ENCODE measurements at regions not wholly inside any gene's neighbourhood (a gene's known extent, or its start where the extent isn't known, plus 50 kb on each side); places are given as distances from the start of the nearest gene placed in this dataset.
A peak's percentile ranks its signal among the peaks of the same experiment; 100 is the strongest.

- H3K4me3 ChIP-seq, result no peak overlapping the region
- ATAC-seq (ENCODE audit: low FRiP score in 2 of 2) (no peak), DNase-seq (peak in 1 of 2 donors; percentile 3)
- H3K36me3 ChIP-seq, result no peaks in the 10 kb centered on the region
- no peaks in the 10 kb centered on the region for H3K27me3 ChIP-seq
- H3K9me3 ChIP-seq, result no peaks in the 10 kb centered on the region
- TF ChIP-seq EP300 (IDR thresholded peaks at IDR 0.05), result no peak
- TF ChIP-seq POLR2A (IDR thresholded peaks at IDR 0.05), result no peak
- TF ChIP-seq CTCF (IDR thresholded peaks at IDR 0.05), result no peak
- no peak for TF ChIP-seq POLR2AphosphoS5 (IDR thresholded peaks at IDR 0.05)
- H3K27ac ChIP-seq, result no peak overlapping the region
- WGBS, 2 donors, result 86 to 90% methylated on average over 9 of the region's 9 CpGs
- H3K4me1 ChIP-seq, result peaks cover 0 to 7% (median 3%) of the 10 kb centered on the region in 4 donors
Measured at GRCh38 chr12:24229031-24229700, 279.7 kb upstream of the SOX5 start.

GRCh38 chr12:24228371-24228770, 278.9 kb upstream of the SOX5 start:
- WGBS, 2 donors, result 92 to 94% methylated on average over 3 of the region's 3 CpGs
- TF ChIP-seq EP300 (IDR thresholded peaks at IDR 0.05), result no peak
- no peak for TF ChIP-seq CTCF (IDR thresholded peaks at IDR 0.05)
- no peak for TF ChIP-seq POLR2A (IDR thresholded peaks at IDR 0.05)
- TF ChIP-seq POLR2AphosphoS5 (IDR thresholded peaks at IDR 0.05), result no peak

GRCh38 chr12:24227551-24227950, 278.1 kb upstream of the SOX5 start:
- no peaks in the 10 kb centered on the region for H3K36me3 ChIP-seq
- 73 to 83% methylated on average over 5 of the region's 5 CpGs for WGBS, 2 donors
- H3K27ac ChIP-seq, result peak overlapping the region in 2 of 4 donors; percentile 2 to 16
- no peak overlapping the region for H3K4me3 ChIP-seq
- TF ChIP-seq CTCF (IDR thresholded peaks at IDR 0.05) (no peak), POLR2A (IDR thresholded peaks at IDR 0.05) (no peak), EP300 (IDR thresholded peaks at IDR 0.05) (no peak), POLR2AphosphoS5 (IDR thresholded peaks at IDR 0.05) (no peak)
- peaks cover 0 to 7% (median 3%) of the 10 kb centered on the region in 4 donors for H3K4me1 ChIP-seq
- H3K9me3 ChIP-seq, result no peaks in the 10 kb centered on the region
- ATAC-seq (ENCODE audit: low FRiP score in 2 of 2) (no peak), DNase-seq (no peak)
- H3K27me3 ChIP-seq, result no peaks in the 10 kb centered on the region

More at GRCh38 chr12:24228371-24228770, 278.9 kb upstream of the SOX5 start:
- H3K9me3 ChIP-seq, result no peaks in the 10 kb centered on the region
- H3K4me3 ChIP-seq, result no peak overlapping the region
- no peaks in the 10 kb centered on the region for H3K36me3 ChIP-seq
- DNase-seq (no peak), ATAC-seq (ENCODE audit: low FRiP score in 2 of 2) (no peak)
- H3K27ac ChIP-seq, result no peak overlapping the region
- H3K4me1 ChIP-seq, result peaks cover 0 to 7% (median 3%) of the 10 kb centered on the region in 4 donors
- H3K27me3 ChIP-seq, result no peaks in the 10 kb centered on the region

GRCh38 chr12:24226745-24227350, 277.4 kb upstream of the SOX5 start:
- TF ChIP-seq POLR2AphosphoS5 (IDR thresholded peaks at IDR 0.05) (no peak), EP300 (IDR thresholded peaks at IDR 0.05) (no peak), POLR2A (IDR thresholded peaks at IDR 0.05) (no peak), CTCF (IDR thresholded peaks at IDR 0.05) (no peak)
- H3K4me1 ChIP-seq, result peaks cover 0 to 7% (median 3%) of the 10 kb centered on the region in 4 donors
- DNase-seq (peak in 1 of 2 donors; percentile 55), ATAC-seq (ENCODE audit: low FRiP score in 2 of 2) (peak; percentile 63 to 73)
- no peaks in the 10 kb centered on the region for H3K9me3 ChIP-seq
- H3K36me3 ChIP-seq, result no peaks in the 10 kb centered on the region
- WGBS, 2 donors, result 53 to 55% methylated on average over 9 of the region's 9 CpGs
- peak overlapping the region in 2 of 4 donors; percentile 2 to 16 for H3K27ac ChIP-seq
- H3K27me3 ChIP-seq, result no peaks in the 10 kb centered on the region
- no peak overlapping the region for H3K4me3 ChIP-seq

All from upper lobe of left lung (tissue), 6 donors.